GM18867 (cell line): ENCODE measurements at regions not wholly inside any gene's neighbourhood (a gene's known extent, or its start where the extent isn't known, plus 50 kb on each side); places are given as distances from the start of the nearest gene placed in this dataset.

ENCODE experiments used
- ATAC-seq: cut with Tn5 transposase; IDR thresholded peaks from one replicate; pipeline ENCODE4 v1.9.1; 2021; ENCODE audit warnings: mild to moderate bottlenecking, moderate library complexity; ENCODE audit not compliant: unreplicated experiment

- ATAC-seq, result no peak
Observed at GRCh38 chr21:15233611-15234010, 168.8 kb upstream of the NRIP1 start.

DNA sequence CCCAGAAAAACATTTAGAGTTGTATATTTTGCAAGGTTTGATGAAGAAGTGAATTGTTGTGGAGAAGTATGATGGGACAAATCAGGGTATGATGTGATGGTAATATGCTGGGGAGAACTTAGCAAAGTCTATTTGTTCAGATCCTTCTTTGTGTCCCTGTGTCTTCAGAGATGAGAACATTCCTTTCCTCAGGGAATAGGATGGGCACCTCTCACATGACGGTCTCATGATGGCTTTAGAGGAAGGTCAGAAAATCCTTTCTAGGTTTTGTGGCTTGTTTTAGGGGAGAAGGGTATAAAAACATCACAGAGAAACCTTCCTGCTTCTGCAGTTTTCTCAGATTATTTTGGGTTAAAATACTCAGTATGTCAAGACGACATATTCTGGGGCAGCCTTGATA is 171.3 kb upstream of the NRIP1 start:
- no peak for ATAC-seq

GRCh38 chr21:15240848-15241247 is 176.0 kb upstream of the NRIP1 start:
- ATAC-seq, result no peak

GRCh38 chr21:15241997-15242736 is 177.4 kb upstream of the NRIP1 start:
- no peak for ATAC-seq

DNA sequence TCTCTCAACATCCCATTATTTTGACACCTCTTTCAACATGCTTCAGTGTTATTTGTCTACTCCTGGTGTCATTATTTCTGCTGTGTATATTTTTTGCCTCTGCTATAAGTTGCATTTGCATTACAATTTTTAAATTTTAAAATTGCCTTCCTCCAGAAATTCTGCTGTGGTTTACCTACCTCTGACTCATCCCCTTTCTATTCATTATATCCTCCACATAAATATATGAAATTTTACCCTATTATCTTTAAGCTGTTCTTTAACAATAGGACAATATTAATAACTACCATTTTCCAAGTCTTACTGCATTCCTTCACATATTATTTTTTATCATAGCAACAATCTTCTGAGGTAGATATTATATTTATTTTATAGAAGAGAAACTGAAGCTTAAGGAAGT is 178.1 kb upstream of the NRIP1 start:
- no peak for ATAC-seq

DNA sequence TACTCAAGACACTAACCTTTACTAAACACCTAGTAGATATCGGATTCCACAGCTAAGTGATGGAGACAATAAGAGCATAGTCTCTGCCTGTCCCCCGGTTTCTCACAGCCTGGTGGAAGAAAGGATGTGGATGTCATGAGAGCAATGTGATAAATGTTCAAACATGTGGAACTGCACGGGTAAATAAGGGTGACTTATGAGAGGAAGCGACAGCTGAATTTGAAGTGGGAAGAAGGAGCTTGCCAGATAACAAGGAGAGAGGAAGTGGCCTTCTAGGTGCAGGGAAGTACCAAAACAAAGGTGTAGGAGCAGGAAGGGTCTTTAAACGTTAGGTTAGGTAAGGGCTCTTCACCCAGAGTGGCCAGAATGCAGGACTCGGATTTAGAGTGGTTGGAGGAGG is 178.6 kb upstream of the NRIP1 start:
- ATAC-seq, result no peak

DNA sequence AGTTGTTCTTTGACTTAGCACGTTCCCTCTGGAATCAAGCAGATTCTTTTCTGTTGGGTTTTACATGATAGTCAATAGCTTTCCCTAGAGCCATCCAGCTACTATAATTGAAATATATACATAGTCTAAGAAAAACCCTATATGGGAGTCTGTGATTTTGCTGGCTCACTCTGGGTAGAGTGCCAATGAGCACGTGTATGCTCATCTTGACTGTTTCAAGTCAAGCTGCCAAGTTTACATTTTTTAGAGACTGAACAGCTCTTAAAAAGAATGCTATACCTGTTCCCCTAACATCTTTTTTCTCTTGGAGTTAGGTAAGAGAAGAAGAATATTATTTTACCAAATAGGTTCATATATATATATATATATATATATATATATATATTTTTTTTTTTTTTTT is 182.8 kb upstream of the NRIP1 start:
- no peak for ATAC-seq

- ATAC-seq, result no peak
Observed at GRCh38 chr21:15249285-15249993, 184.6 kb upstream of the NRIP1 start.

- ATAC-seq, result no peak
Observed at GRCh38 chr21:15250384-15250783, 185.6 kb upstream of the NRIP1 start.

DNA sequence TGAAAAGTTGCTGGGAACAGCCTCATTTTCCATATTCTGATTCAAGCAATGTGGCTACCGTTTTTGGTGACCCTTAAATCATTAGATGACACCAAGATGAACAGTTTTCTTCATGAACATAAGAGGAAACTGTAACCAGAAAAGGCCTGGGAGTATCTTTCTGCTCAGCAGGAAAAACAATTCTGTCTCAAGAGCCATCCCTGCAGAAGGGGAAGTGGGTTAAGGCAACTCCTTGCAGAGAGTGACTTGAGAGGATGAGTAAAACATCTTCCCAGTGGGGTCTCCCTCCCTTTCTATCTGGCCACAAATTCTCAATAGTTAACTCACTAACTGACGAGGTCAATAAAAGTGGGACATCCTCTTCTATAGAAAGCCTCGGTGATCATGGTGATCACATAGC is 187.6 kb upstream of the NRIP1 start:
- no peak for ATAC-seq

DNA sequence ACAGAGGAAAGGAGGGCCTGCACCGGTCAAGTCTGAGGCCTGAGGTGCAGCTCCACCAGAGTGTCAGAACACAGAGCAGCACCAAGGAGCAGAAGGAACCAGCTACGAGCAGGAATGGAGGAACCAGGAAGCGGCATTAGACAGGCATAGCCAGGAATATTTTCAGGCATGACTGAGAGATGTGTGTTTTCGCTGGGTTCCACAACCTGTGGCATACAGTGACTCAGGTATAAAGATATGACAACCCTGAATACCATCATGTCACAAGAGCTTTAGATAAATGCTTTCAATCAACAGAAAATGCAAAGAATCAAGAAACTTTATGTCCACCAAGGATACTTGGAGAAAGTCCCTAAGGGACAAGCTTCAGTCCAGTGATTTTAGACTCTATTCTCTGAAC is 189.3 kb upstream of the NRIP1 start:
- ATAC-seq, result no peak

- ATAC-seq, result no peak
Observed at GRCh38 chr21:15255261-15255660, 190.5 kb upstream of the NRIP1 start.

GRCh38 chr21:15255763-15256162 is 191.0 kb upstream of the NRIP1 start:
- ATAC-seq, result no peak

- ATAC-seq, result no peak
Observed at GRCh38 chr21:15256996-15257395, 192.2 kb upstream of the NRIP1 start.

DNA sequence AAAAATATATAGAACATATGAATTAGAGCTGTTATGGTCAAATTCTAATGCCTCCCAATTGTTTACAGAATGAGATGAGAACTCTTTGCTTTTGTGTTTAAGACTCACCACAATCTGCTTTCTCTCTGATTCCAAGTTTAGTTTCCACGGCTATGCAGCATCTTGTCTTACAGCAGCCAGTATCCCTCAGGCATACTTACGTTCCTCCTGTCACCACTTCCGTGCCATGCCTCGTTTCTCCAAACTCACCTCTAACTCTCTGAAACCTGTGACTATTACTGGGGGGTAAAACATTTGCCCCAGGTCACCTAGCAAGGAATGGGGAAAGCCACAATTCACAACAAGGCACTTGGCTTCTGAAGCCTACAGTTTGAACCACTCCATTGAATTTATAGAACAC is 192.8 kb upstream of the NRIP1 start:
- no peak for ATAC-seq

DNA sequence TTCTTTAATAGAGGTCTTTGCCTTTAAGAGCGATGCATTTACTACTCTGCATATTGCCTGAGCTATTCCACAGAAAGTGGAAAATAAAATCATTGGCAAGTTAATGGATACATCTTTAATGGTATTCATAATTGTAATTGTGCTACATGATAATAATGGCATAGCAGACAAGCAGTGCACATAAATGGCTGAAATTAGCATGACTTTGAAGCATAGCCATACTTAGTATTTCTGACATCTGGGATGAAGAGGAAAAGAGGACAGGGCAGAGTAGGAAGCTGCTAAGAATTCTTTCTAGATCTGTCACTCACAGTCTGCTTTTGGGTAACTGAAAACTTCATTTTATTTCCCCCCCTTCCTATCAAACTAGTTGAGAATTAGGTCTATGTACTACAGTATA is 195.0 kb upstream of the NRIP1 start:
- ATAC-seq, result no peak

GRCh38 chr21:15260604-15261003 is 195.8 kb upstream of the NRIP1 start:
- ATAC-seq, result no peak

DNA sequence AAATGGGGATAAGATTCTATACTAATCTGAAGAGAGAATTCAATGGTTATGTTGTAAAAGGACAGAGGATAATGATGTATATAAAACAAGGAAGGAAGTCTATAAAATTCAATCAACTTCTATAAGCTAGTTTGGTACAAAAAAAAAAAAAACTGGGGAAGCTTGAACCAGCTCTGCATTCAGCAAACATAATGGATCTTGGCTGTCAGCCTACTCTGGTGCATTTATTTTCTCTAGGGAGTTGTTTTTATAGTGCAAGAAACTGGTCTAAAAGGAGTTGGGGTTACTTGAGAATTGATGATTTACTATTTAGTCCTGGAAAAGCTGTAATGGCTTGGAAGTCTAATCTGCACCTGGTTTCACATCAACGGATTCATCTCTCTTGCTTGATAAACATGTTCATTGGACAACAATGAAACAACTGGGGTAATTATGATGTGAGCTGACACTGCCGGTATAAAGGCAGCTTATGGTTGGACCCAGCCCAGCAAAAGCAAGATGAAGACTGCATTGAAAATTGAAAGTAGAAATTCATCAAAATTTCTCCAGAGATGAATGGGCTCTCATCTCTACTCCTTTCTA is 199.4 kb upstream of the NRIP1 start:
- ATAC-seq, result no peak

DNA sequence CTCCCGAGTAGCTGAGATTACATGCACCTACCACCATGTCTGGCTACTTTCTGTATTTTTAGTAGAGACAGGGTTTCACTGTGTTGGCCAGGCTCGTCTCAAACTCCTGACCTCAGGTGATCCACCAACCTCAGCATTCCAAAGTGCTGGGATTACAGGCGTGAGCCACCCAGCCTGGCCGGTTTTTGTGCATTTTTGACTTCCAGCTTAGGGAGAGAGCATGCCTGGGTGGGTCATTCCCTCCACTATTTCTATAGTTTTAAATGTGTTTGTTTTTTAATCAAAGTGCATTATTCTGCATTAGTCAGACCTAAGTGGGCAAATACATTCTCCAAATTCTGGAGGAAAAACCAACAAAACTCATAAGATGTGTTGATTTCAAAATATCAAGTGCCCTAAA is 207.4 kb upstream of the NRIP1 start:
- no peak for ATAC-seq

DNA sequence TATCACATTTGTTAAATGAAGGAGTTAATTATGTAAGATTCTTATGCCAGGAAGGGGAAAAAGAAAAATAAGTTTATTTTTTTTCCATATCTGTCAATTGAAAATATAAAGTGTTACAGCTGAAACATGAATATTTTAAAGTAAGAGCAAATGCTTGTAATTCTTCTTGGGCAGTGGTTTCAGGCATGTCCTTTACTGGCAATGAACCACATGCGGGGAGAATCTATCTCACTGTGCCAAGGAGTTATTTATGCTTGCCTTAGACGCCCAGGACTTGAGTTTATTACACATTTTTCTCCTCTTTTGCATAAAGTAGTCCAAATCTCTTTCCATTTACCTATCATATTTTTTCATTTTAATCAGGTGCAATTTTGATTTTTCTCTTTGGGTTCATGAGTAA is 207.8 kb upstream of the NRIP1 start:
- ATAC-seq, result no peak

- ATAC-seq, result no peak
Observed at GRCh38 chr21:15273244-15273643, 208.4 kb upstream of the NRIP1 start.
